ENCODE measurements at regions not wholly inside any gene's neighbourhood (a gene's known extent, or its start where the extent isn't known, plus 50 kb on each side); places are given as distances from the start of the nearest gene placed in this dataset.

- DNase-seq (no peak), ATAC-seq (ENCODE audit: low read depth) (no peak)
- H4K20me1 ChIP-seq (ENCODE audit: control insufficient read depth, insufficient read depth, low read length, poor library complexity, severe bottlenecking), result no peaks in the 10 kb centered on the region
- H3K27me3 ChIP-seq (replicated peaks in 1 of 4; ENCODE audit: control extremely low read depth in 1 of 4, control insufficient read depth in 3 of 4, insufficient read depth in 4 of 4, low read length in 3 of 4), result no peaks in the 10 kb centered on the region
- H3K79me2 ChIP-seq (ENCODE audit: control insufficient read depth, insufficient read depth, low read length), result no peaks in the 10 kb centered on the region
- no peak overlapping the region for H3K9ac ChIP-seq (ENCODE audit: low read length)
- H3K4me1 ChIP-seq (ENCODE audit: control insufficient read depth in 2 of 2, insufficient read depth in 2 of 2, low read length in 2 of 2), result no peaks in the 10 kb centered on the region
- H2AFZ ChIP-seq (ENCODE audit: insufficient read depth, low read depth, low read length, poor library complexity, severe bottlenecking), result no peak overlapping the region
- Mint-ChIP-seq H3K27me3 (peaks cover 6% of the 10 kb centered on the region), H3K4me3 (no peak overlapping the region), H3K9me3 (ENCODE audit: insufficient read depth) (no peaks in the 10 kb centered on the region), H3K4me1 (no peaks in the 10 kb centered on the region), H3K27ac (no peak overlapping the region)
- H3K36me3 ChIP-seq (replicated peaks in 1 of 2; ENCODE audit: control extremely low read depth in 1 of 2, control insufficient read depth in 1 of 2, extremely low read depth in 1 of 2, insufficient read depth in 2 of 2, low read length in 1 of 2), result no peaks in the 10 kb centered on the region
- POLR2A ChIA-PET, result no interaction called here
- H3K9me3 ChIP-seq (ENCODE audit: control extremely low read depth in 1 of 3, control insufficient read depth in 2 of 3, insufficient read depth in 1 of 3, low read length in 2 of 3), result no peaks in the 10 kb centered on the region
- WGBS (ENCODE audit: insufficient coverage), result 94% methylated on average over 4 of the region's 6 CpGs
- H3K27ac ChIP-seq (ENCODE audit: low read length in 2 of 2), result no peak overlapping the region
- intact Hi-C loops (cut with micrococcal nuclease), result no loop called here
- no peak for TF ChIP-seq EZH2 (IDR thresholded peaks at IDR 0.05; ENCODE audit: borderline replicate concordance, insufficient read depth, low read depth, low read length, poor library complexity, severe bottlenecking)
- TF ChIP-seq, protein P1, sequence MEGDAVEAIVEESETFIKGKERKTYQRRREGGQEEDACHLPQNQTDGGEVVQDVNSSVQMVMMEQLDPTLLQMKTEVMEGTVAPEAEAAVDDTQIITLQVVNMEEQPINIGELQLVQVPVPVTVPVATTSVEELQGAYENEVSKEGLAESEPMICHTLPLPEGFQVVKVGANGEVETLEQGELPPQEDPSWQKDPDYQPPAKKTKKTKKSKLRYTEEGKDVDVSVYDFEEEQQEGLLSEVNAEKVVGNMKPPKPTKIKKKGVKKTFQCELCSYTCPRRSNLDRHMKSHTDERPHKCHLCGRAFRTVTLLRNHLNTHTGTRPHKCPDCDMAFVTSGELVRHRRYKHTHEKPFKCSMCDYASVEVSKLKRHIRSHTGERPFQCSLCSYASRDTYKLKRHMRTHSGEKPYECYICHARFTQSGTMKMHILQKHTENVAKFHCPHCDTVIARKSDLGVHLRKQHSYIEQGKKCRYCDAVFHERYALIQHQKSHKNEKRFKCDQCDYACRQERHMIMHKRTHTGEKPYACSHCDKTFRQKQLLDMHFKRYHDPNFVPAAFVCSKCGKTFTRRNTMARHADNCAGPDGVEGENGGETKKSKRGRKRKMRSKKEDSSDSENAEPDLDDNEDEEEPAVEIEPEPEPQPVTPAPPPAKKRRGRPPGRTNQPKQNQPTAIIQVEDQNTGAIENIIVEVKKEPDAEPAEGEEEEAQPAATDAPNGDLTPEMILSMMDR (IDR thresholded peaks at IDR 0.05), result no peak
- H3K4me2 ChIP-seq (replicated peaks; ENCODE audit: low read depth, low read length, poor library complexity, severe bottlenecking), result no peak overlapping the region
- no peak overlapping the region for H3K4me3 ChIP-seq (ENCODE audit: control extremely low read depth in 1 of 5, extremely low read depth in 1 of 5, insufficient read depth in 1 of 5, low read depth in 2 of 5, low read length in 4 of 5)
- CTCF ChIA-PET, result no interaction called here
Measured at GRCh38 chr15:62485170-62485720, 320.2 kb upstream of the C2CD4B start.

GRCh38 chr15:62486041-62486440 is 321.0 kb upstream of the C2CD4B start:
- ChIA-PET CTCF (interaction anchor here (0.6 kb wide), 1 partner anchor 98 kb away, joined by 3 read pairs; no protein-coding TSS in a partner anchor), POLR2A (no interaction called here)
- no peaks in the 10 kb centered on the region for H3K79me2 ChIP-seq (ENCODE audit: control insufficient read depth, insufficient read depth, low read length)
- H3K27ac ChIP-seq (ENCODE audit: low read length in 2 of 2), result no peak overlapping the region
- Mint-ChIP-seq H3K9me3 (ENCODE audit: insufficient read depth) (no peaks in the 10 kb centered on the region), H3K27ac (no peak overlapping the region), H3K4me3 (no peak overlapping the region), H3K27me3 (peaks cover 6% of the 10 kb centered on the region), H3K4me1 (no peaks in the 10 kb centered on the region)
- intact Hi-C loops (cut with micrococcal nuclease), result no loop called here
- no peak for TF ChIP-seq EZH2 (IDR thresholded peaks at IDR 0.05; ENCODE audit: borderline replicate concordance, insufficient read depth, low read depth, low read length, poor library complexity, severe bottlenecking)
- TF ChIP-seq, protein P1 (IDR thresholded peaks at IDR 0.05), result no peak
- no CpG with 5 or more reads among the region's 1 CpG for WGBS (ENCODE audit: insufficient coverage)
- no peak for DNase-seq
- no peaks in the 10 kb centered on the region for H3K36me3 ChIP-seq (replicated peaks in 1 of 2; ENCODE audit: control extremely low read depth in 1 of 2, control insufficient read depth in 1 of 2, extremely low read depth in 1 of 2, insufficient read depth in 2 of 2, low read length in 1 of 2)
- no peaks in the 10 kb centered on the region for H3K27me3 ChIP-seq (replicated peaks in 1 of 4; ENCODE audit: control extremely low read depth in 1 of 4, control insufficient read depth in 3 of 4, insufficient read depth in 4 of 4, low read length in 3 of 4)
- H3K4me2 ChIP-seq (replicated peaks; ENCODE audit: low read depth, low read length, poor library complexity, severe bottlenecking), result no peak overlapping the region
- no peaks in the 10 kb centered on the region for H3K4me1 ChIP-seq (ENCODE audit: control insufficient read depth in 2 of 2, insufficient read depth in 2 of 2, low read length in 2 of 2)
- no peak overlapping the region for H2AFZ ChIP-seq (ENCODE audit: insufficient read depth, low read depth, low read length, poor library complexity, severe bottlenecking)
- H3K9ac ChIP-seq (ENCODE audit: low read length), result no peak overlapping the region
- H3K4me3 ChIP-seq (ENCODE audit: control extremely low read depth in 1 of 5, extremely low read depth in 1 of 5, insufficient read depth in 1 of 5, low read depth in 2 of 5, low read length in 4 of 5), result no peak overlapping the region
- no peaks in the 10 kb centered on the region for H3K9me3 ChIP-seq (ENCODE audit: control extremely low read depth in 1 of 3, control insufficient read depth in 2 of 3, insufficient read depth in 1 of 3, low read length in 2 of 3)
- H4K20me1 ChIP-seq (ENCODE audit: control insufficient read depth, insufficient read depth, low read length, poor library complexity, severe bottlenecking), result no peaks in the 10 kb centered on the region
- no peak for ATAC-seq (ENCODE audit: low read depth)

Measured in B cell (primary cell).